ENCODE measurements at regions not wholly inside any gene's neighbourhood (a gene's known extent, or its start where the extent isn't known, plus 50 kb on each side); places are given as distances from the start of the nearest gene placed in this dataset.
"Not testable (repeated sequence)": the region's sequence is repeated elsewhere in the genome, so short reads cannot be mapped to it uniquely, and the experiment has no call there.

GRCh38 chr18:33853187-33853586 is 275.2 kb downstream of the ASXL3 start:
- DNase-seq: no peak

- DNase-seq: no peak
These were observed 273.6 kb downstream of the ASXL3 start for GRCh38 chr18:33851546-33852078.

GRCh38 chr18:33849731-33850130 is 271.7 kb downstream of the ASXL3 start:
- DNase-seq: no peak

GRCh38 chr18:33844232-33844631 is 266.2 kb downstream of the ASXL3 start:
- DNase-seq: no peak

- no peak for DNase-seq
These were observed 263.4 kb downstream of the ASXL3 start for GRCh38 chr18:33841221-33841967.

GRCh38 chr18:33840212-33840593 is 262.2 kb downstream of the ASXL3 start:
- no peak for DNase-seq

GRCh38 chr18:33839452-33840211 is 261.6 kb downstream of the ASXL3 start:
- peak; percentile 4 for DNase-seq

GRCh38 chr18:33838054-33838453 is 260.0 kb downstream of the ASXL3 start:
- no peak for DNase-seq

- DNase-seq: no peak
These were observed 259.2 kb downstream of the ASXL3 start for GRCh38 chr18:33837191-33837590.

GRCh38 chr18:33836564-33836963 is 258.5 kb downstream of the ASXL3 start:
- DNase-seq: no peak

GRCh38 chr18:33835419-33835818 is 257.4 kb downstream of the ASXL3 start:
- DNase-seq: no peak

- DNase-seq: no peak
These were observed 255.8 kb downstream of the ASXL3 start for GRCh38 chr18:33833842-33834241.

GRCh38 chr18:33831424-33831823 is 253.4 kb downstream of the ASXL3 start:
- DNase-seq: no peak

- no peak for DNase-seq
These were observed 252.2 kb downstream of the ASXL3 start for GRCh38 chr18:33830213-33830612.

- DNase-seq: no peak
These were observed 250.9 kb downstream of the ASXL3 start for GRCh38 chr18:33828949-33829348.

- no peak for DNase-seq
These were observed 248.1 kb downstream of the ASXL3 start for GRCh38 chr18:33826151-33826550.

- DNase-seq: no peak
These were observed 243.5 kb downstream of the ASXL3 start for GRCh38 chr18:33821503-33821902.

GRCh38 chr18:33820517-33821371 is 242.7 kb downstream of the ASXL3 start:
- DNase-seq: no peak

GRCh38 chr18:33819692-33820343 is 241.8 kb downstream of the ASXL3 start:
- not testable (repeated sequence) for DNase-seq

GRCh38 chr18:33818145-33818544 is 240.1 kb downstream of the ASXL3 start:
- no peak for DNase-seq

- no peak for DNase-seq
These were observed 239.1 kb downstream of the ASXL3 start for GRCh38 chr18:33817096-33817495.

- no peak for DNase-seq
These were observed 236.5 kb downstream of the ASXL3 start for GRCh38 chr18:33814546-33814945.

GRCh38 chr18:33812186-33812585 is 234.2 kb downstream of the ASXL3 start:
- DNase-seq: no peak
